ENCODE measurements at regions not wholly inside any gene's neighbourhood (a gene's known extent, or its start where the extent isn't known, plus 50 kb on each side); places are given as distances from the start of the nearest gene placed in this dataset.
A peak's percentile ranks its signal among the peaks of the same experiment; 100 is the strongest.

GRCh38 chr10:44853148-44853734, 57.9 kb upstream of the TMEM72 start:
- Mint-ChIP-seq H3K4me1 (ENCODE audit: unreplicated experiment) (no peaks in the 10 kb centered on the region), H3K36me3 (ENCODE audit: low read depth, unreplicated experiment) (no peaks in the 10 kb centered on the region), H3K9me3 (ENCODE audit: unreplicated experiment) (no peaks in the 10 kb centered on the region), H3K27me3 (ENCODE audit: unreplicated experiment) (peaks cover 11% of the 10 kb centered on the region), H3K27ac (ENCODE audit: unreplicated experiment) (no peak overlapping the region), H3K4me3 (ENCODE audit: unreplicated experiment) (no peak overlapping the region)
- TF ChIP-seq CTCF (IDR thresholded peaks at IDR 0.05; ENCODE audit: unreplicated experiment) = no peak
- DNase-seq (ENCODE audit: low spot score) = no peak

GRCh38 chr10:44853796-44854195, 57.3 kb upstream of the TMEM72 start:
- Mint-ChIP-seq H3K9me3 (ENCODE audit: unreplicated experiment) (no peaks in the 10 kb centered on the region), H3K27ac (ENCODE audit: unreplicated experiment) (no peak overlapping the region), H3K36me3 (ENCODE audit: low read depth, unreplicated experiment) (no peaks in the 10 kb centered on the region), H3K4me3 (ENCODE audit: unreplicated experiment) (no peak overlapping the region), H3K4me1 (ENCODE audit: unreplicated experiment) (no peaks in the 10 kb centered on the region), H3K27me3 (ENCODE audit: unreplicated experiment) (peaks cover 11% of the 10 kb centered on the region)
- no peak for TF ChIP-seq CTCF (IDR thresholded peaks at IDR 0.05; ENCODE audit: unreplicated experiment)
- DNase-seq (ENCODE audit: low spot score) = no peak

GRCh38 chr10:44854693-44855350, 56.3 kb upstream of the TMEM72 start:
- H3K4me3 Mint-ChIP-seq (ENCODE audit: unreplicated experiment) = no peak overlapping the region
- H3K4me1 Mint-ChIP-seq (ENCODE audit: unreplicated experiment) = no peaks in the 10 kb centered on the region
- DNase-seq (ENCODE audit: low spot score) = no peak
- H3K36me3 Mint-ChIP-seq (ENCODE audit: low read depth, unreplicated experiment) = no peaks in the 10 kb centered on the region
- H3K27me3 Mint-ChIP-seq (ENCODE audit: unreplicated experiment) = peaks cover 10% of the 10 kb centered on the region
- no peak for TF ChIP-seq CTCF (IDR thresholded peaks at IDR 0.05; ENCODE audit: unreplicated experiment)
- no peaks in the 10 kb centered on the region for H3K9me3 Mint-ChIP-seq (ENCODE audit: unreplicated experiment)
- no peak overlapping the region for H3K27ac Mint-ChIP-seq (ENCODE audit: unreplicated experiment)

GRCh38 chr10:44856696-44857095, 54.4 kb upstream of the TMEM72 start:
- no peaks in the 10 kb centered on the region for H3K36me3 Mint-ChIP-seq (ENCODE audit: low read depth, unreplicated experiment)
- no peaks in the 10 kb centered on the region for H3K9me3 Mint-ChIP-seq (ENCODE audit: unreplicated experiment)
- no peak overlapping the region for H3K27ac Mint-ChIP-seq (ENCODE audit: unreplicated experiment)
- TF ChIP-seq CTCF (IDR thresholded peaks at IDR 0.05; ENCODE audit: unreplicated experiment) = no peak
- peaks cover 7% of the 10 kb centered on the region for H3K27me3 Mint-ChIP-seq (ENCODE audit: unreplicated experiment)
- no peaks in the 10 kb centered on the region for H3K4me1 Mint-ChIP-seq (ENCODE audit: unreplicated experiment)
- DNase-seq (ENCODE audit: low spot score) = no peak
- no peak overlapping the region for H3K4me3 Mint-ChIP-seq (ENCODE audit: unreplicated experiment)

GRCh38 chr10:44857363-44858016, 53.6 kb upstream of the TMEM72 start:
- no peaks in the 10 kb centered on the region for H3K9me3 Mint-ChIP-seq (ENCODE audit: unreplicated experiment)
- H3K4me3 Mint-ChIP-seq (ENCODE audit: unreplicated experiment) = no peak overlapping the region
- H3K27ac Mint-ChIP-seq (ENCODE audit: unreplicated experiment) = no peak overlapping the region
- TF ChIP-seq CTCF (IDR thresholded peaks at IDR 0.05; ENCODE audit: unreplicated experiment) = peak; percentile 88
- peak; percentile 81 for DNase-seq (ENCODE audit: low spot score)
- H3K27me3 Mint-ChIP-seq (ENCODE audit: unreplicated experiment) = peaks cover 8% of the 10 kb centered on the region
- no peaks in the 10 kb centered on the region for H3K4me1 Mint-ChIP-seq (ENCODE audit: unreplicated experiment)
- H3K36me3 Mint-ChIP-seq (ENCODE audit: low read depth, unreplicated experiment) = no peaks in the 10 kb centered on the region
